ENCODE measurements at regions not wholly inside any gene's neighbourhood (a gene's known extent, or its start where the extent isn't known, plus 50 kb on each side); places are given as distances from the start of the nearest gene placed in this dataset.
A peak's percentile ranks its signal among the peaks of the same experiment; 100 is the strongest.

DNA sequence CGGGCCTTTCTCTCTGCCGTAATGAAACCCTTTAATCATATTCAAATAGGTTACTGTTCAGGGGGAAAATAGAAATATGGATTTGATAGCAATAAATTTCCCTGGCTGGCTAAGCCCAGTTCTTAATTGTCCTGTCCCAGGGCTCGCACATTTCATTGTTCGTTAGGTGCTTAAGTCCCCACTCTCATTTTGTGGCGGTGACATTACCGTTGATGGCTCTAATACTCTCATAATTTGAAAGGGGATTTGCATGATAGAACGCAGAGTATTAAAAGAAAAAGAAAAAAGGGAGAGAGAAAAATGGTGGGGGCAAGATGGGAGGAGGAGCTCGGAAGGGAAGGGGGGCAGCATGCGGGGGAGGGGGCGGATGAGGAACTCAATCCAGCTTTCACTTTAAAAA is 79.1 kb upstream of the FOXP4 start:
- Histone ChIP-seq H3K9me3 (ENCODE audit: control insufficient read depth, insufficient read depth, low read length) (no peaks in the 10 kb centered on the region), H3K27me3 (ENCODE audit: control insufficient read depth, insufficient read depth, low read length) (peaks cover 51% of the 10 kb centered on the region), H3K4me3 (ENCODE audit: low read depth, low read length) (no peak overlapping the region), H3K4me1 (ENCODE audit: control insufficient read depth, insufficient read depth, low read length) (peaks cover 30% of the 10 kb centered on the region), H3K27ac (ENCODE audit: low read depth, low read length) (no peak overlapping the region), H3K36me3 (ENCODE audit: control insufficient read depth, insufficient read depth, low read length) (no peaks in the 10 kb centered on the region)
- peak in 2 of 6 donors; percentile 18 to 88 for DNase-seq (ENCODE audit: low read depth in 4 of 6, low spot score in 6 of 6)
- 74% methylated on average over 4 of the region's 10 CpGs for WGBS (ENCODE audit: insufficient coverage)

DNA sequence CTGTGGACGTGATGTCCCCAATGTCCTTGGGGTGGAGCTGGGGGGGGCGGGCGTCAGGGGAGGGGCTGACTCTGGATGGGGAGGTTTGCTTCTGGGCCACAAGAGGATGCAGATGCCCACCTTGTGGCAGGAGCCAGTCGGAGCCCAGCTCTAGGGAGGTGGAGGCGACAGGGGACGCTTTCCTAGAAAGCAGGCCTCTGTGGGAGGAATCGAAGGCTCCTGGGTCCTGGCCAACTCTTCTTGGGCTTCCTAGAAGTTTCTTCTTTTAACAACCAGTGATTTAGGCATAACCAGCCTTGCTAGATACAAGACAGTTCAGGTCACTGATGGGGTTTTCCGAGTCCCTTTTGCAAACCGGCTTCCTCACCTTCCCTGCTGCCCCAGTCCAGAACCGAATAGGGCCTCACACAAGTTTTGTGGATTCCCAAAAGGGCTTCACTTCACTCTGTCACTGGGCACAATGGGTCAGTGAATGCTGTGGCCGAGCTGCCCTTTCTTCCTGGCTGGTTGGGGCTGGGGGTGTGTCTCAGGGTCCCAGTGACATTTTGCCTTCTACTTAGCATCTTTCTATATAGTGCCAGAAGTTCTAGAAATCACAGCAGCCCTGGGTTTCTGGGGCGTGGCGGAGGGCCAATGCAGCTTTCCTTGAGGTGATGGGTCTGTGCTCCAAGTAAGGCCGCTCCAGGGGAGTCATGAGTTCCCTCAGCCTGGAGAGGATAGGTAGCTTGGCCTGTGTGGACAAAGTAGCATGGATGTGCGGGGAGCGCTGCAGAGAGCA is 78.4 kb upstream of the FOXP4 start:
- no peak overlapping the region for H3K27ac ChIP-seq (ENCODE audit: low read depth, low read length)
- WGBS (ENCODE audit: insufficient coverage): 85% methylated on average over 11 of the region's 16 CpGs
- H3K36me3 ChIP-seq (ENCODE audit: control insufficient read depth, insufficient read depth, low read length): no peaks in the 10 kb centered on the region
- DNase-seq (ENCODE audit: low read depth in 4 of 6, low spot score in 6 of 6): no peak
- no peak overlapping the region for H3K4me3 ChIP-seq (ENCODE audit: low read depth, low read length)
- H3K27me3 ChIP-seq (ENCODE audit: control insufficient read depth, insufficient read depth, low read length): peaks cover 58% of the 10 kb centered on the region
- no peaks in the 10 kb centered on the region for H3K9me3 ChIP-seq (ENCODE audit: control insufficient read depth, insufficient read depth, low read length)
- H3K4me1 ChIP-seq (ENCODE audit: control insufficient read depth, insufficient read depth, low read length): peaks cover 34% of the 10 kb centered on the region

DNA sequence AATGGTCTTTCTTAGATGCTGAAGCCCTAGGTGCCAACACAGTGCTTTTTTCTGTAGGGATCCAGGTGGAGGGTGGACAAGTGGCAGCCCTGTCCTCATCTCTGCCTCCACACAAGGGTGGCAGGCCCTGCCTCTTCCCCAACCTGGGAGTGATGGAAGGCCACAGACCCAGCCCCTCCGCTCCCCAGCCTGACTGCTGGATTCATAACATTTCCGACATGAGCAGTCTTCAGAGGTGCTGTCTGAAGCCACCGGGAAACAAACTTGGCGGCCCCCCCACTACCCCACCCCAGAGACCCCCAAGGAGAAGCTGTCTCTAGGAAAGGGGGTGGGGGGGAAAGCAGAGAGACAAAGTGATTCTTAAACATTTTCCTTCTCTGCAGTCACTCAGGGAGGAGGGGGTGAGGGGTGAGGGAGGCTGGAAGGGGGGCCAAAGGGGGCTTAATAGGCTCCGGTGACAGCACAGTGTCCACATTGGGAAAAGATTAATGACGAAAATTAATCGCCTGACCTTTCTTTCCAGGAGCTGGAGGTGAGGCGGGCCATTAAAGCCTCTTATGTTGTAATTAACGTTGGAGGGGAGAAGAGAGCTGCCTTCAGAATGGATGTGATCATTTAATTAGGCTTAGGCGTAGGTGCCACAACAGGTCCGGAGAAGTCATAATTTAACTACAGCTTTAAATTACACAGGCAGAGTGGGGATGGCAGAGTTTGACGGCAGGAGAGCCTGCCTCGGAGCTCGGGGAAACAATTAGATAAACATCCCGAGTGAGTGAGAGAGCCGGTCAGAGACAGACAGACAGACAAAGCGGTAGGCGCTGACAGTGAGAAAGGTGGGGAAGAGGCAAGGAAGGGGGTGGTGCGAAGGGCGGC is 76.8 kb upstream of the FOXP4 start:
- 24% methylated on average over 13 of the region's 20 CpGs for WGBS (ENCODE audit: insufficient coverage)
- no peaks in the 10 kb centered on the region for H3K9me3 ChIP-seq (ENCODE audit: control insufficient read depth, insufficient read depth, low read length)
- peak in 1 of 6 donors; percentile 76 for DNase-seq (ENCODE audit: low read depth in 4 of 6, low spot score in 6 of 6)
- H3K4me3 ChIP-seq (ENCODE audit: low read depth, low read length): no peak overlapping the region
- peaks cover 57% of the 10 kb centered on the region for H3K27me3 ChIP-seq (ENCODE audit: control insufficient read depth, insufficient read depth, low read length)
- peaks cover 32% of the 10 kb centered on the region for H3K4me1 ChIP-seq (ENCODE audit: control insufficient read depth, insufficient read depth, low read length)
- H3K36me3 ChIP-seq (ENCODE audit: control insufficient read depth, insufficient read depth, low read length): no peaks in the 10 kb centered on the region
- H3K27ac ChIP-seq (ENCODE audit: low read depth, low read length): no peak overlapping the region

DNA sequence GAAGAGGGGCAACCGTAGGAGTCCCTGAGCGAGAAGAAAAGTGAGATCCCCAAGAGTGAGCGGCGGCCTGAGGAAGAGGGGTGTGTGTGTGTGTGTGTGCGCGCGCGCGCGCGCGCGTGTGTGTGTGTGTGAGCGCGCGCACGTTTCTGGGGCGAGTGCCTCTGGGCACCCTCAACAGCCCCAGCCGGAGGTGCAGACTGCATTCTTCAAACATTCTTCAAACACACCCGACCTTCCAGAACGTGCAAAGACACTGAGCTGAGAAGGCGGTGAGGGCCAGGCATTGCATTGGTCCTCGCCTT is 76.2 kb upstream of the FOXP4 start:
- Histone ChIP-seq H3K36me3 (ENCODE audit: control insufficient read depth, insufficient read depth, low read length) (no peaks in the 10 kb centered on the region), H3K9me3 (ENCODE audit: control insufficient read depth, insufficient read depth, low read length) (no peaks in the 10 kb centered on the region), H3K27me3 (ENCODE audit: control insufficient read depth, insufficient read depth, low read length) (peaks cover 56% of the 10 kb centered on the region), H3K4me1 (ENCODE audit: control insufficient read depth, insufficient read depth, low read length) (peaks cover 32% of the 10 kb centered on the region), H3K4me3 (ENCODE audit: low read depth, low read length) (no peak overlapping the region), H3K27ac (ENCODE audit: low read depth, low read length) (no peak overlapping the region)
- DNase-seq (ENCODE audit: low read depth in 4 of 6, low spot score in 6 of 6): peak in 2 of 6 donors; percentile 29 to 46
- WGBS (ENCODE audit: insufficient coverage): 1% methylated on average over 13 of the region's 23 CpGs

DNA sequence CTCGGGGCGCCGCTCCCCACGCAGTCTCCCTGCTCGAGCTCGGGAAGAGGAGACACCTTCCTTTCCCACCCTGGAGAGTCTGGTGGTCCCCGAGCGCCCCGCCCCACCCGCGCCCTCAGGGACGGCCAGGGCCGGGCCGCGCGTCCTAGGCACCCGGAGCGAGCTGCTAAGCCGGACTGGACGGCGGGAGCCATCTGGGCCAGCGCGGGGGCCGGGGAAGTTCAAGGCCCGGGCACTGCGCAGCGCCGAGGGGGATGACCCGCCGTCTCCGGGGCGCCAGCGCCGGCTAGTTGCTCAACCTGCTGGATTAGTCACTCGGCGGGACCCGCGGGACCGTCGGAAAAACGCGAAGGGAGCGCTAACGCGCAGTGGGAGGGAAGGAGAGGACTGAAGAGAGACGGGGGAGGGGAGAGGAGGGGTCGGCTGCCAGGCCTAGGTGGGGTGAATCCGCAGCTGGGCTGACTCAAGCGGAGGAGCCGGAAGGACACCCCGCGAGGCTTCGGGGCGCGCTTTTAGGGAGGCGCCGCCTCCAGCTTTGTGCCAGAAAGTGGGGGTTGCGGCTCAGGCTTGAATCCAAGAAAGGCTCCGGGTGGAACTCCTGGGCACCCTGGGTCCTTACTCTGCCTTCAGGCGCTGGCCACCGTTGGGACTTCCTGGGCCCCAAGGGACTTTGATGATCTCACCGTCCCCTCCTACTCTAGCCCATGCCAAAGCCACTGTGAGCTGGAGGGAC is 75.7 kb upstream of the FOXP4 start:
- H3K4me1 ChIP-seq (ENCODE audit: control insufficient read depth, insufficient read depth, low read length): peaks cover 32% of the 10 kb centered on the region
- 5% methylated on average over 59 of the region's 62 CpGs for WGBS (ENCODE audit: insufficient coverage)
- DNase-seq (ENCODE audit: low read depth in 4 of 6, low spot score in 6 of 6): no peak
- H3K9me3 ChIP-seq (ENCODE audit: control insufficient read depth, insufficient read depth, low read length): no peaks in the 10 kb centered on the region
- H3K36me3 ChIP-seq (ENCODE audit: control insufficient read depth, insufficient read depth, low read length): no peaks in the 10 kb centered on the region
- H3K27me3 ChIP-seq (ENCODE audit: control insufficient read depth, insufficient read depth, low read length): peaks cover 55% of the 10 kb centered on the region
- no peak overlapping the region for H3K27ac ChIP-seq (ENCODE audit: low read depth, low read length)
- no peak overlapping the region for H3K4me3 ChIP-seq (ENCODE audit: low read depth, low read length)

DNA sequence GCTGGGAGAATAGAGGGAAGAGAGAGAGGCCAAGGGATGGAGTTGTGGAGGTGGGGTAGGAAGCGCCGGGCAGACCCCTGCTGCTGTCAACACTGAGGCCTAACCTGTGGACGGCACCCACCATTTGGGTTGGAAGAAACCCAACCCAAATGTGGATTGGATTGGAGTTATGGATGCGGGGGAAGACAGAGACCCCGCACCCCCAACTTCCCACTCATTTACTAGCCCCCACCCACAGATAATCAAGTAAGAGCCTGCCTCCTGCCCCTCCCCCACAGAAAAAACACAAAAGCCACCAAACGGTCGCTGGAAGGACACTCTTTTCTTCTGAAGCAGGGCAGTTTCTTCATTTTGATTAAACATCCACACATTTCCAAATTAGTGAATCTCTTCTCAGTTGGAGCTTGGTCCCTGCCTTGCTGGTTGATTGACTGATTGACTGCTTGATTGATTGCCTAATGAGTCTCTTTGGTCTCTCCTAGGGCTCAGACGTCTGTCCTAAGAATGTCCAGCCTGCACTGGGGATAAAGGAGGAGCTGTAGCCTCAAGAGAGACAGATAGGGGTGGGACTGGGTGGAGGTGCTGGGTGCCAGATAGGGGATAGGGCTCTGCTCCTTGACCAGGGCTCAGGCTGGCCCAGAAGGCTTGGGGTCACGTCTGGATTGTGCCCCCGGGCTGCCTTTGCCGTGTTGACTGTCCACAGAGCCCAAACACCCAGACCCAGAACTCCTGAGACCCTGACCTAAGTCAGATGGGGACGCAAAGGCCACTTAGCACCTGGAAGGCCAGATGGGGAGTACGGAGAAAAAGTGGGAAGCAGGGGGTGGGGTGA is 74.9 kb upstream of the FOXP4 start:
- Histone ChIP-seq H3K9me3 (ENCODE audit: control insufficient read depth, insufficient read depth, low read length) (no peaks in the 10 kb centered on the region), H3K4me3 (ENCODE audit: low read depth, low read length) (no peak overlapping the region), H3K36me3 (ENCODE audit: control insufficient read depth, insufficient read depth, low read length) (no peaks in the 10 kb centered on the region), H3K27me3 (ENCODE audit: control insufficient read depth, insufficient read depth, low read length) (peaks cover 51% of the 10 kb centered on the region), H3K4me1 (ENCODE audit: control insufficient read depth, insufficient read depth, low read length) (peaks cover 32% of the 10 kb centered on the region), H3K27ac (ENCODE audit: low read depth, low read length) (no peak overlapping the region)
- no peak for DNase-seq (ENCODE audit: low read depth in 4 of 6, low spot score in 6 of 6)
- WGBS (ENCODE audit: insufficient coverage): 42% methylated on average over 8 of the region's 13 CpGs

DNA sequence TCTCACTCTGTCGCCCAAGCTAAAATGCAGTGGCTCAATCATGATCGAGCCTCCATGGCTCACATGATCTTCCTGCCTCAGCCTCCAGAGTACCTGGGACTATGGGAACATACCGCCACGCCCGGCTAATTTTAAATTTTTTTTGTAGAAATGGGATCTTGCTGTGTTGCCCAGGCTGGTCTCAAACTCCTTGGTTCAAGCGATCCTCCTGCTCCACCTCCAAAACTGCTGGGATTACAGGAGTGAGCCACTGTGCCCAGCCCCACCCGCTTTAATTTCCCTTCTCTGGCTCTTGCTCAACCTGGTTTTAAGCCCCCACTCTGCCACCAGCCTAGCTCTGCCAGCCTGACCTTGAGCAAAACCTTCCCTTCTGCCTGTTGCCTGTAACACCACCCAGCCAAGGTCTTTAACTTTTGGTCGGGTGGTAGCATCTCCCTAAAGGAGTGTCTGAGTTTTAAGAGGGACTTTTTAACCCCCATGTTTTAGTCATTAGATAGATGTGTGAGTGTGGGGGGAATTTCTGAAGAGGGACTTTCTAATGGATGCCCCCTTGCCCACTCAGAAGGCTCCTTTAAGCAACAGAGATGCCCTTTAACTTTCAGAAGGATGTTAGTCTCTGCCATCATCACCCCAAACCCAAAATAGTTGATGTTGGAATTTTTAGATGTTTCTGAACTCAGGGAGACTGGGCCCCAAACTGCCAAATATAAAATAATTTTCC is 71.8 kb upstream of the FOXP4 start:
- Histone ChIP-seq H3K4me3 (ENCODE audit: low read depth, low read length) (no peak overlapping the region), H3K4me1 (ENCODE audit: control insufficient read depth, insufficient read depth, low read length) (peaks cover 20% of the 10 kb centered on the region), H3K27me3 (ENCODE audit: control insufficient read depth, insufficient read depth, low read length) (peaks cover 38% of the 10 kb centered on the region), H3K9me3 (ENCODE audit: control insufficient read depth, insufficient read depth, low read length) (no peaks in the 10 kb centered on the region), H3K36me3 (ENCODE audit: control insufficient read depth, insufficient read depth, low read length) (no peaks in the 10 kb centered on the region), H3K27ac (ENCODE audit: low read depth, low read length) (no peak overlapping the region)
- no peak for DNase-seq (ENCODE audit: low read depth in 4 of 6, low spot score in 6 of 6)
- 84% methylated on average over 2 of the region's 8 CpGs for WGBS (ENCODE audit: insufficient coverage)

DNA sequence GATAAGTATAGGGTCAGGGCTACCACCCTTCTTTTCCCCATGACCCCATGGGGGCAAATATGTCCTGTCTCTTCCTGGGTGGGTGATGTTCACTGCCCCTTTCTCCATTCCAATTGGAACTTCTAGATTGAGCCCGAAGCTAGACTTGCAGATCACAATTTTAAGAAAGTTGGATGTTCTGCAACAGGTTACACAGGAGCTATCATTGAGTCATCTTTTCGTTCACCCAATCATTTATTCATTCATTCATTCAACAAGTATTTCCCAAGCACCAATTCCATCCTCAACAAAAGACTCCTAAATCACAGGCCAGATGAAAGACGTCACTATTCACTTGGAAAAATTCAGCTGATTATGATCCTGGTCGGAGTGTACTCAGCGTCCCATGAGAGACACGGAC is 71.0 kb upstream of the FOXP4 start:
- H3K36me3 ChIP-seq (ENCODE audit: control insufficient read depth, insufficient read depth, low read length): no peaks in the 10 kb centered on the region
- no peak overlapping the region for H3K27ac ChIP-seq (ENCODE audit: low read depth, low read length)
- peaks cover 31% of the 10 kb centered on the region for H3K27me3 ChIP-seq (ENCODE audit: control insufficient read depth, insufficient read depth, low read length)
- H3K4me1 ChIP-seq (ENCODE audit: control insufficient read depth, insufficient read depth, low read length): peaks cover 14% of the 10 kb centered on the region
- WGBS (ENCODE audit: insufficient coverage): 81% methylated on average over 4 of the region's 6 CpGs
- H3K4me3 ChIP-seq (ENCODE audit: low read depth, low read length): no peak overlapping the region
- no peak for DNase-seq (ENCODE audit: low read depth in 4 of 6, low spot score in 6 of 6)
- H3K9me3 ChIP-seq (ENCODE audit: control insufficient read depth, insufficient read depth, low read length): no peaks in the 10 kb centered on the region

Measured in spinal cord (tissue), 9 donors.